ENCODE measurements at regions not wholly inside any gene's neighbourhood (a gene's known extent, or its start where the extent isn't known, plus 50 kb on each side); places are given as distances from the start of the nearest gene placed in this dataset.
"Not testable (repeated sequence)": the region's sequence is repeated elsewhere in the genome, so short reads cannot be mapped to it uniquely, and the experiment has no call there.

- Histone ChIP-seq H3K4me3 (ENCODE audit: low read depth in 1 of 3, low read length in 3 of 3) (no peak overlapping the region), H3K4me1 (ENCODE audit: control insufficient read depth in 4 of 4, insufficient read depth in 4 of 4, low read length in 3 of 4) (no peaks in the 10 kb centered on the region), H3K9me3 (ENCODE audit: control insufficient read depth in 4 of 4, low read length in 3 of 4) (no peaks in the 10 kb centered on the region), H3K27ac (ENCODE audit: low read depth in 1 of 2, low read length in 2 of 2) (no peak overlapping the region), H3K9ac (ENCODE audit: low read depth in 1 of 2, low read length in 2 of 2) (no peak overlapping the region), H3K36me3 (ENCODE audit: control insufficient read depth in 4 of 4, insufficient read depth in 3 of 4, low read depth in 1 of 4, low read length in 3 of 4) (no peaks in the 10 kb centered on the region), H3K27me3 (ENCODE audit: control insufficient read depth in 4 of 4, insufficient read depth in 4 of 4, low read length in 3 of 4) (no peaks in the 10 kb centered on the region)
- no peak for TF ChIP-seq HNF4G (IDR thresholded peaks at IDR 0.05)
- TF ChIP-seq RAD21 (IDR thresholded peaks at IDR 0.05) = no peak
- no peak for TF ChIP-seq SP1 (IDR thresholded peaks at IDR 0.05)
- no peak for TF ChIP-seq GABPA (IDR thresholded peaks at IDR 0.05 in 1 of 2, conservative IDR thresholded peaks at IDR 0.05 in 1 of 2)
- TF ChIP-seq FOXA2 (IDR thresholded peaks at IDR 0.05) = no peak
- no peak for TF ChIP-seq JUND (IDR thresholded peaks at IDR 0.05)
- TF ChIP-seq NR2F2 (IDR thresholded peaks at IDR 0.05) = no peak
- no peak for TF ChIP-seq RXRA (IDR thresholded peaks at IDR 0.05)
- no peak for TF ChIP-seq EGR1 (IDR thresholded peaks at IDR 0.05; ENCODE audit: low read depth in 2 of 2)
- no peak for TF ChIP-seq CTCF (IDR thresholded peaks at IDR 0.05; ENCODE audit: low read depth, low read length, missing input control)
- no peak for TF ChIP-seq MAX (IDR thresholded peaks at IDR 0.05)
- no peak for TF ChIP-seq FOXA1 (IDR thresholded peaks at IDR 0.05)
- TF ChIP-seq ZBTB33 (IDR thresholded peaks at IDR 0.05) = no peak
- no peak for TF ChIP-seq HNF4A (conservative IDR thresholded peaks at IDR 0.05)
- TF ChIP-seq REST (IDR thresholded peaks at IDR 0.05) = no peak
- TF ChIP-seq ATF3 (IDR thresholded peaks at IDR 0.05) = no peak
- no peak for TF ChIP-seq TAF1 (conservative IDR thresholded peaks at IDR 0.05)
- TF ChIP-seq YY1 (IDR thresholded peaks at IDR 0.05) = no peak
- 52% methylated on average over 1 of the region's 1 CpG for WGBS
- no peak for DNase-seq (ENCODE audit: low spot score)
Observed at GRCh38 chr6:112951829-112952228, 604.7 kb downstream of the RFPL4B start.

- not testable (repeated sequence) for H3K4me1 ChIP-seq (ENCODE audit: control insufficient read depth in 4 of 4, insufficient read depth in 4 of 4, low read length in 3 of 4); H3K9ac ChIP-seq (ENCODE audit: low read depth in 1 of 2, low read length in 2 of 2); H3K27ac ChIP-seq (ENCODE audit: low read depth in 1 of 2, low read length in 2 of 2); H3K27me3 ChIP-seq (ENCODE audit: control insufficient read depth in 4 of 4, insufficient read depth in 4 of 4, low read length in 3 of 4); H3K36me3 ChIP-seq (ENCODE audit: control insufficient read depth in 4 of 4, insufficient read depth in 3 of 4, low read depth in 1 of 4, low read length in 3 of 4); H3K9me3 ChIP-seq (ENCODE audit: control insufficient read depth in 4 of 4, low read length in 3 of 4); H3K4me3 ChIP-seq (ENCODE audit: low read depth in 1 of 3, low read length in 3 of 3); DNase-seq (ENCODE audit: low spot score)
- 89% methylated on average over 4 of the region's 4 CpGs for WGBS
Observed at GRCh38 chr6:112955743-112956142, 608.6 kb downstream of the RFPL4B start.
